ENCODE measurements at regions not wholly inside any gene's neighbourhood (a gene's known extent, or its start where the extent isn't known, plus 50 kb on each side); places are given as distances from the start of the nearest gene placed in this dataset.

DNA sequence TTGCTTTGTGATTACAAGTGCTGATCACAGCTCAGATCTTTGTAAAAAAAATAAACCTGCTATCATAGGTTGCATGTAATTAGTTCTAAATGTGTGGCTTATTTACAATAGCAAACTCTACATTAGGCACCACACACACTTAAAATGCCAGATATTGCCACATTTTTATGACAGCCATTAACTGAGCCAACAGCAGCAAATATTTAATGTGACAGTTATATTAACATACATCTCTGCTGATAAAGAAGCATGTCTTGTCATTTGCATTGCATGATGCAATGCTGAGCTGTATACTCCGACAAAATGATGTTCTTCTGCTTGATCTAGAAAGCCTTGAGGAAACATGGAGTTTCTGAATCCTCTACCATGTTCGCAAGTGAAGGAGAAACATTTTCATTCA lies 273.6 kb upstream of the VEPH1 start:
- TF ChIP-seq CTCF (IDR thresholded peaks at IDR 0.05) (no peak), POLR2A (IDR thresholded peaks at IDR 0.05) (no peak)
